ENCODE measurements at regions not wholly inside any gene's neighbourhood (a gene's known extent, or its start where the extent isn't known, plus 50 kb on each side); places are given as distances from the start of the nearest gene placed in this dataset.

- no peak for DNase-seq
Observed at GRCh38 chr1:55839626-55840025, 624.5 kb upstream of the USP24 start.

GRCh38 chr1:55839221-55839620 is 624.1 kb upstream of the USP24 start:
- no peak for DNase-seq

- no peak for DNase-seq
Observed at GRCh38 chr1:55836086-55836485, 620.9 kb upstream of the USP24 start.

GRCh38 chr1:55833529-55834091 is 618.4 kb upstream of the USP24 start:
- DNase-seq, result no peak

- no peak for DNase-seq
Observed at GRCh38 chr1:55831759-55832158, 616.6 kb upstream of the USP24 start.

GRCh38 chr1:55828044-55828443 is 612.9 kb upstream of the USP24 start:
- no peak for DNase-seq

- no peak for DNase-seq
Observed at GRCh38 chr1:55827350-55827749, 612.2 kb upstream of the USP24 start.

- DNase-seq, result no peak
Observed at GRCh38 chr1:55826381-55827080, 611.4 kb upstream of the USP24 start.

- DNase-seq, result no peak
Observed at GRCh38 chr1:55825461-55825860, 610.3 kb upstream of the USP24 start.

GRCh38 chr1:55824251-55824640 is 609.1 kb upstream of the USP24 start:
- no peak for DNase-seq

- DNase-seq, result no peak
Observed at GRCh38 chr1:55823541-55824250, 608.5 kb upstream of the USP24 start.

- DNase-seq, result no peak
Observed at GRCh38 chr1:55822891-55823290, 607.7 kb upstream of the USP24 start.

GRCh38 chr1:55821234-55821633 is 606.1 kb upstream of the USP24 start:
- no peak for DNase-seq

- no peak for DNase-seq
Observed at GRCh38 chr1:55820501-55820900, 605.3 kb upstream of the USP24 start.

- DNase-seq, result no peak
Observed at GRCh38 chr1:55819011-55819410, 603.8 kb upstream of the USP24 start.

GRCh38 chr1:55816456-55817426 is 601.6 kb upstream of the USP24 start:
- no peak for DNase-seq

- DNase-seq, result no peak
Observed at GRCh38 chr1:55815745-55816455, 600.7 kb upstream of the USP24 start.

- DNase-seq, result no peak
Observed at GRCh38 chr1:55814967-55815366, 599.8 kb upstream of the USP24 start.

GRCh38 chr1:55813618-55814017 is 598.5 kb upstream of the USP24 start:
- DNase-seq, result no peak

GRCh38 chr1:55812281-55812680 is 597.1 kb upstream of the USP24 start:
- DNase-seq, result no peak

- no peak for DNase-seq
Observed at GRCh38 chr1:55808263-55808662, 593.1 kb upstream of the USP24 start.

- DNase-seq, result no peak
Observed at GRCh38 chr1:55803429-55803828, 588.3 kb upstream of the USP24 start.

All from cerebellar nuclear complex (tissue), 1 donor.